OCI-LY7 (cell line): ENCODE measurements at regions not wholly inside any gene's neighbourhood (a gene's known extent, or its start where the extent isn't known, plus 50 kb on each side); places are given as distances from the start of the nearest gene placed in this dataset.

ENCODE experiments used
- BruUV-seq: library from RNA; stranded (reverse); fragments of 400-500 nt; replicated peaks from 2 replicates; lab custom pipeline; 2021; lab: Mats Ljungman, UMichigan
- CTCF ChIA-PET: fragments of 300-600 bp; sonication (Branson Sonifier 250); formaldehyde crosslinking; loops from one replicate; lab custom pipeline; 2022; ENCODE audit warnings: antibody characterized with exemption; ENCODE audit not compliant: unreplicated experiment; lab: Charles Lee
- POLR2A ChIA-PET: fragments of 300-600 bp; sonication (Branson Sonifier 250); formaldehyde crosslinking; loops from one replicate; lab custom pipeline; 2022; ENCODE audit warnings: antibody characterized with exemption; lab: Charles Lee
- DNase-seq: peaks from one replicate; pipeline ENCODE4 v3.0.0-alpha.2; 2015; ENCODE audit warnings: low spot score
- H2AFZ ChIP-seq: fragments of 200-600 bp; sonication (generic), shearing (Covaris generic); 2 replicates; pipeline ENCODE4 v1.6.1; 2014; ENCODE audit warnings: mild to moderate bottlenecking, antibody characterized with exemption, low read length, moderate library complexity
- H3K27ac ChIP-seq: fragments of 200-600 bp; sonication (generic); 2 replicates; pipeline ENCODE4 v1.5.1; 2014; ENCODE audit warnings: mixed run types, low read depth, mild to moderate bottlenecking, moderate library complexity, low read length, inconsistent platforms; ENCODE audit not compliant: poor library complexity, severe bottlenecking
- H3K36me3 ChIP-seq: fragments of 200-600 bp; sonication (generic); 2 replicates; pipeline ENCODE4 v1.6.1; 2014; ENCODE audit warnings: mild to moderate bottlenecking, antibody characterized with exemption, low read length, moderate library complexity, mixed read lengths; ENCODE audit not compliant: insufficient read depth
- H3K4me1 ChIP-seq: fragments of 200-600 bp; sonication (generic); 2 replicates; pipeline ENCODE4 v1.5.1; 2014; ENCODE audit warnings: mild to moderate bottlenecking, low read length; ENCODE audit not compliant: insufficient read depth, poor library complexity, severe bottlenecking
- H3K4me2 ChIP-seq: fragments of 200-600 bp; sonication (generic); 2 replicates; pipeline ENCODE4 v1.6.1; 2014; ENCODE audit warnings: mild to moderate bottlenecking, low read length
- H3K4me3 ChIP-seq: fragments of 200-600 bp; sonication (generic); 2 replicates; pipeline ENCODE4 v1.5.1; 2014; ENCODE audit warnings: mild to moderate bottlenecking, low read depth, low read length; ENCODE audit not compliant: poor library complexity, severe bottlenecking
- H3K79me2 ChIP-seq: fragments of 200-600 bp; sonication (generic); 2 replicates; pipeline ENCODE4 v1.6.1; 2016; ENCODE audit warnings: low read depth, mild to moderate bottlenecking, low read length, moderate library complexity, mixed read lengths; ENCODE audit not compliant: insufficient read depth
- H3K9me2 ChIP-seq: fragments of 200-600 bp; sonication (generic); 2 replicates; pipeline ENCODE4 v1.6.1; 2016; ENCODE audit warnings: mild to moderate bottlenecking, low read length, mixed read lengths; ENCODE audit not compliant: insufficient read depth
- H3K9me3 ChIP-seq: fragments of 200-600 bp; sonication (generic); 2 replicates; pipeline ENCODE4 v1.6.1; 2014; ENCODE audit warnings: mild to moderate bottlenecking, mixed run types, low read length, mixed read lengths
- H4K20me1 ChIP-seq: fragments of 200-600 bp; sonication (generic); 2 replicates; pipeline ENCODE4 v1.6.1; 2014; ENCODE audit warnings: mild to moderate bottlenecking, antibody characterized with exemption, low read length, moderate library complexity, mixed read lengths; ENCODE audit not compliant: insufficient read depth
- EZH2phosphoT487 ChIP-seq: fragments of 200-600 bp; sonication (generic); IDR thresholded peaks from 2 replicates; pipeline ENCODE4 v1.6.1; 2018; ENCODE audit warnings: low read depth, borderline replicate concordance, mild to moderate bottlenecking, mixed run types, antibody characterized with exemption, low read length, moderate library complexity, mixed read lengths
- intact Hi-C: fragments of 100-400 bp; cut with micrococcal nuclease; formaldehyde crosslinking; loops from one replicate; pipeline ENCODE4 v1.10.0; 2022; ENCODE audit not compliant: unreplicated experiment
- TF ChIP-seq, protein P1 (sequence below): fragments of 200-600 bp; sonication (generic); conservative IDR thresholded peaks from 2 replicates; pipeline ENCODE4 v1.5.1; 2014; ENCODE audit warnings: mild to moderate bottlenecking, antibody characterized with exemption, low read length, moderate library complexity, mixed read lengths

DNA sequence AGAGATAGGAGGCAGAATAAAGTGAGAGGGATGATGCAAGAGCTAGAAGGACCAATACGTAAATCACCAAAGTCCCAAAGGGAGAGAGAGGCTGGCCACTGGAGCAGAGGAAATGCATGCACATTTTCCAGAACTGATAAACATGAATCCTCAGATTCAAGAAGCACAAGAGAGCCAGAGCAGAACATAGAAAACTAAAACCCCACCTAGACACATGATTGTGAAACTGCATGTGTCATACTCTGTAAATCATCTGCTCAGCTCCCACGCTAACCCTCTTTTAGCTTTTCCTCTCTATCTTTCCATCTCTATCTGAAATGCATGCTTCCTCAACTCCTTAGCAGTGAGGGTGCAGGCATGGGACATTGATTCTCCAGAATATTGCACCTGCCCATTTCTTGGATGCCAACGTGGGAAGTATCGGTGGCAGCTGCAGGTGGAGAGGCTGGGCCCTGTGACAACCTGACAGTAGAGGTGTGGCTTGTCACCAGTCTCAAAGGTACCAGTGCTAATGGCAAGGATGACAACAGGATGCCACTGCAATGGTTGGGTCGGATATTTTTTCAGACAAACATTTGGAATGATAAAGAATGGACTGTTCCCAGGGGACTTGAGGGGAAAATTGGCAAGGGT lies 89.3 kb upstream of the OTOS start:
- H3K27ac ChIP-seq: no peak overlapping the region
- H3K9me2 ChIP-seq: no peaks in the 10 kb centered on the region
- H3K4me3 ChIP-seq: no peak overlapping the region
- no peak overlapping the region for H2AFZ ChIP-seq
- peaks cover 8% of the 10 kb centered on the region for H3K4me1 ChIP-seq
- H3K79me2 ChIP-seq: no peaks in the 10 kb centered on the region
- peaks cover 15% of the 10 kb centered on the region for H3K9me3 ChIP-seq
- CTCF ChIA-PET: no interaction called here
- POLR2A ChIA-PET: no interaction called here
- intact Hi-C loops: no loop called here
- no peaks in the 10 kb centered on the region for H3K36me3 ChIP-seq
- H4K20me1 ChIP-seq: no peaks in the 10 kb centered on the region
- TF ChIP-seq, protein P1, sequence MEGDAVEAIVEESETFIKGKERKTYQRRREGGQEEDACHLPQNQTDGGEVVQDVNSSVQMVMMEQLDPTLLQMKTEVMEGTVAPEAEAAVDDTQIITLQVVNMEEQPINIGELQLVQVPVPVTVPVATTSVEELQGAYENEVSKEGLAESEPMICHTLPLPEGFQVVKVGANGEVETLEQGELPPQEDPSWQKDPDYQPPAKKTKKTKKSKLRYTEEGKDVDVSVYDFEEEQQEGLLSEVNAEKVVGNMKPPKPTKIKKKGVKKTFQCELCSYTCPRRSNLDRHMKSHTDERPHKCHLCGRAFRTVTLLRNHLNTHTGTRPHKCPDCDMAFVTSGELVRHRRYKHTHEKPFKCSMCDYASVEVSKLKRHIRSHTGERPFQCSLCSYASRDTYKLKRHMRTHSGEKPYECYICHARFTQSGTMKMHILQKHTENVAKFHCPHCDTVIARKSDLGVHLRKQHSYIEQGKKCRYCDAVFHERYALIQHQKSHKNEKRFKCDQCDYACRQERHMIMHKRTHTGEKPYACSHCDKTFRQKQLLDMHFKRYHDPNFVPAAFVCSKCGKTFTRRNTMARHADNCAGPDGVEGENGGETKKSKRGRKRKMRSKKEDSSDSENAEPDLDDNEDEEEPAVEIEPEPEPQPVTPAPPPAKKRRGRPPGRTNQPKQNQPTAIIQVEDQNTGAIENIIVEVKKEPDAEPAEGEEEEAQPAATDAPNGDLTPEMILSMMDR: no peak
- no peak for TF ChIP-seq EZH2phosphoT487
- DNase-seq: no peak
- no TSS peak for BruUV-seq
- H3K4me2 ChIP-seq: 0 out of 2 replicates have a peak overlapping the region, but pooled peaks have one; percentile 20

- CTCF ChIA-PET: no interaction called here
- POLR2A ChIA-PET: no interaction called here
- TF ChIP-seq, protein P1: no peak
- TF ChIP-seq EZH2phosphoT487: no peak
Measured at GRCh38 chr2:240230291-240230931, 90.0 kb upstream of the OTOS start.

GRCh38 chr2:240231838-240232244 lies 91.4 kb upstream of the OTOS start:
- intact Hi-C loops: no loop called here
- Histone ChIP-seq H3K4me1 (peaks cover 8% of the 10 kb centered on the region), H3K79me2 (no peaks in the 10 kb centered on the region), H3K27ac (no peak overlapping the region), H3K9me3 (peaks cover 15% of the 10 kb centered on the region), H3K4me3 (no peak overlapping the region), H3K4me2 (no peak overlapping the region), H4K20me1 (no peaks in the 10 kb centered on the region), H3K9me2 (no peaks in the 10 kb centered on the region), H2AFZ (no peak overlapping the region), H3K36me3 (no peaks in the 10 kb centered on the region)
- CTCF ChIA-PET: no interaction called here
- BruUV-seq: no TSS peak
- DNase-seq: no peak
- POLR2A ChIA-PET: no interaction called here
- no peak for TF ChIP-seq EZH2phosphoT487
- TF ChIP-seq, protein P1: no peak

More at GRCh38 chr2:240230291-240230931, 90.0 kb upstream of the OTOS start:
- H2AFZ ChIP-seq: no peak overlapping the region
- H3K79me2 ChIP-seq: no peaks in the 10 kb centered on the region
- H3K4me2 ChIP-seq: 0 out of 2 replicates have a peak overlapping the region, but pooled peaks have one; percentile 20
- peaks cover 8% of the 10 kb centered on the region for H3K4me1 ChIP-seq
- no peaks in the 10 kb centered on the region for H3K36me3 ChIP-seq
- no peaks in the 10 kb centered on the region for H4K20me1 ChIP-seq
- peaks cover 15% of the 10 kb centered on the region for H3K9me3 ChIP-seq
- intact Hi-C loops: no loop called here
- H3K27ac ChIP-seq: no peak overlapping the region
- no peaks in the 10 kb centered on the region for H3K9me2 ChIP-seq
- no TSS peak for BruUV-seq
- peak; percentile 22 for DNase-seq
- no peak overlapping the region for H3K4me3 ChIP-seq
